ENCODE measurements at regions not wholly inside any gene's neighbourhood (a gene's known extent, or its start where the extent isn't known, plus 50 kb on each side); places are given as distances from the start of the nearest gene placed in this dataset.

DNA sequence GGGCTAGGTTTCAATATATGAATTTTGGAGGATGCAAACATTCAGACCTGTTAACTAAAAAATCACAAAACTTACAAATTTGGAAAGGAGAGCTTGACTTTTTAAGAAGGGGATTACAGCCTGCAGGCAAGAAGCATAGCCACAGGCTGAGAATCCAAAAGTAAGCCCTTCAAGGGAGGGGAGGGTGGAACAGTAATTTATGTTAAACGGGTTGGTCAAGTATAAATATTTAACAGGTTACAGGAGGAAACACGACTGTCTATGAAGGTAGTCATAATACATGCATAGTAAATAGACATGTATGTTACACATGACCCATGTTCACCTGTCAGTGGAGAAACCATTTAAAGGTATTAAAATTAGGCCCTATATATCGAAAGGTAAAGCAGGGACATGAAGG, 261.1 kb upstream of the RGS18 start:
- TF ChIP-seq, protein P1, sequence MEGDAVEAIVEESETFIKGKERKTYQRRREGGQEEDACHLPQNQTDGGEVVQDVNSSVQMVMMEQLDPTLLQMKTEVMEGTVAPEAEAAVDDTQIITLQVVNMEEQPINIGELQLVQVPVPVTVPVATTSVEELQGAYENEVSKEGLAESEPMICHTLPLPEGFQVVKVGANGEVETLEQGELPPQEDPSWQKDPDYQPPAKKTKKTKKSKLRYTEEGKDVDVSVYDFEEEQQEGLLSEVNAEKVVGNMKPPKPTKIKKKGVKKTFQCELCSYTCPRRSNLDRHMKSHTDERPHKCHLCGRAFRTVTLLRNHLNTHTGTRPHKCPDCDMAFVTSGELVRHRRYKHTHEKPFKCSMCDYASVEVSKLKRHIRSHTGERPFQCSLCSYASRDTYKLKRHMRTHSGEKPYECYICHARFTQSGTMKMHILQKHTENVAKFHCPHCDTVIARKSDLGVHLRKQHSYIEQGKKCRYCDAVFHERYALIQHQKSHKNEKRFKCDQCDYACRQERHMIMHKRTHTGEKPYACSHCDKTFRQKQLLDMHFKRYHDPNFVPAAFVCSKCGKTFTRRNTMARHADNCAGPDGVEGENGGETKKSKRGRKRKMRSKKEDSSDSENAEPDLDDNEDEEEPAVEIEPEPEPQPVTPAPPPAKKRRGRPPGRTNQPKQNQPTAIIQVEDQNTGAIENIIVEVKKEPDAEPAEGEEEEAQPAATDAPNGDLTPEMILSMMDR (IDR thresholded peaks at IDR 0.05): no peak
- 92 to 94% (median 93%) methylated on average over 3 of the region's 3 CpGs for WGBS, 3 donors
- DNase-seq (no peak), ATAC-seq (no peak)
- Histone ChIP-seq H3K4me3 (no peak overlapping the region), H3K4me1 (no peaks in the 10 kb centered on the region), H3K27me3 (ENCODE audit: insufficient read depth in 3 of 3, low read length in 2 of 3) (no peaks in the 10 kb centered on the region), H3K36me3 (ENCODE audit: insufficient read depth in 1 of 2, low read depth in 1 of 2) (no peaks in the 10 kb centered on the region), H3K27ac (no peak overlapping the region), H3K9me3 (no peaks in the 10 kb centered on the region)
- intact Hi-C loops (cut with DNase I): no loop called here

DNA sequence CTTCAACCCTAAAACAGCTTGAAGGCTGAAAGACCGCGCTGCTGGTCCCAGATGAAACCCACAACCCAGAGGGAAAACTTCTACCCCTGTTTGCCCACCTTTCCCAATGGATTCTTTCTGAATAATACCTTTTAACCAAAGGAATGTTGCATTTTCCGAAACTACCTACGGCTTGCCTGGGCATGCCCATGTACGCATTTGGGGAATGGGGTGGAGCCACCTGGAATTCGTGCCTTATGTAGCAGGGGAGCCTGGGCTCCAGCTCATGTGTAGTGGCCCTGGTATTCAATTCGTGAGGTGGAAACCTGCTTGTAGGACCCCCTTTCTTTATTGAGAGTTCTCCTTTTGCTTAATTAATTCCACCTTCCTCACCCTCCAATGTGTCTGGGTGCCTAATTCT, 256.6 kb upstream of the RGS18 start:
- no peaks in the 10 kb centered on the region for H3K27me3 ChIP-seq (ENCODE audit: insufficient read depth in 3 of 3, low read length in 2 of 3)
- 95 to 97% (median 96%) methylated on average over 7 of the region's 7 CpGs for WGBS, 3 donors
- intact Hi-C loops (cut with DNase I): no loop called here
- TF ChIP-seq, protein P1 (IDR thresholded peaks at IDR 0.05): no peak
- H3K4me3 ChIP-seq: no peak overlapping the region
- ATAC-seq: no peak
- no peak for DNase-seq
- no peak overlapping the region for H3K27ac ChIP-seq
- no peaks in the 10 kb centered on the region for H3K4me1 ChIP-seq
- H3K36me3 ChIP-seq (ENCODE audit: insufficient read depth in 1 of 2, low read depth in 1 of 2): no peaks in the 10 kb centered on the region
- no peaks in the 10 kb centered on the region for H3K9me3 ChIP-seq

DNA sequence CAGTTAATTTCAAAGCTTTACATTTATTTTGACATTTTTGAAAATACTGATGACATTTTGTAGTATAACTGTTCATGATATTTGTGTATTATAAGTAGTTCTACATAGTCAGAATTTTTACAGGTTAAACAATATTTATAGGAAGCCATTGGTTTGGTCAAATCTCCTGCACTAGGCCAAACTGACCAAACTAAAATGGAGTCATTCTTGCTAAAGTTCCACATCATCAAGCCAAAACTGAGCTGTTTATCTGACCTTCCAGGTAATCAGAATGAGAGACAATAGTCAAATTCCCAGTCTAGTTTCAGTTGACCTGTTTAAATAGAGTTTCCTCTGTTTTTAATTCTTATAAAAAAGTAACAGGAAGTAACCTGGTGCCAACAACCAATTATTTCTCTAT, 253.3 kb upstream of the RGS18 start:
- Histone ChIP-seq H3K27me3 (ENCODE audit: insufficient read depth in 3 of 3, low read length in 2 of 3) (no peaks in the 10 kb centered on the region), H3K4me3 (no peak overlapping the region), H3K4me1 (no peaks in the 10 kb centered on the region), H3K36me3 (ENCODE audit: insufficient read depth in 1 of 2, low read depth in 1 of 2) (no peaks in the 10 kb centered on the region), H3K9me3 (no peaks in the 10 kb centered on the region), H3K27ac (no peak overlapping the region)
- intact Hi-C loops (cut with DNase I): no loop called here
- ATAC-seq: no peak
- DNase-seq: no peak
- TF ChIP-seq, protein P1 (IDR thresholded peaks at IDR 0.05): no peak

DNA sequence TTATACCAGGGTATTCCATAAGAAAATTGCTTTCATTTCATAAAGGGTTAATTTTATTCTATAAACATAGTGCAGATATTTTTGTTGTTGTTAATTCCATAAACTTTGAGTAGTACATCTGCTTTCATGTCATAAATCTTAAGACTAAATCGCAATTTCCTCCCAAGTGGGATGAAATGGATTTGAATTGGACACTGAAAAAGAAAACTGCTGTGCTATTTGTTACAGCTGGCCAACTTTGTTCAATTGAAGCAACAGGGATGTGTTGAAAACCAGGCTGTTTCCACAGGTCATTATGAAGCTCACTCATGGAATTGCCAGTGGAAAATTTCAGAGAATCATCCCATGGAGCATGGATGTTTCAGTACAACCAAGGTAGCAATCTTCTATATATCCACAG, 252.5 kb upstream of the RGS18 start:
- no peak for DNase-seq
- no peaks in the 10 kb centered on the region for H3K27me3 ChIP-seq (ENCODE audit: insufficient read depth in 3 of 3, low read length in 2 of 3)
- H3K4me3 ChIP-seq: no peak overlapping the region
- H3K9me3 ChIP-seq: no peaks in the 10 kb centered on the region
- WGBS, 3 donors: 4 to 29% (median 19%) methylated on average over 1 of the region's 1 CpG
- no peak overlapping the region for H3K27ac ChIP-seq
- TF ChIP-seq, protein P1 (IDR thresholded peaks at IDR 0.05): no peak
- no peak for ATAC-seq
- H3K4me1 ChIP-seq: no peaks in the 10 kb centered on the region
- intact Hi-C loops (cut with DNase I): no loop called here
- H3K36me3 ChIP-seq (ENCODE audit: insufficient read depth in 1 of 2, low read depth in 1 of 2): no peaks in the 10 kb centered on the region

DNA sequence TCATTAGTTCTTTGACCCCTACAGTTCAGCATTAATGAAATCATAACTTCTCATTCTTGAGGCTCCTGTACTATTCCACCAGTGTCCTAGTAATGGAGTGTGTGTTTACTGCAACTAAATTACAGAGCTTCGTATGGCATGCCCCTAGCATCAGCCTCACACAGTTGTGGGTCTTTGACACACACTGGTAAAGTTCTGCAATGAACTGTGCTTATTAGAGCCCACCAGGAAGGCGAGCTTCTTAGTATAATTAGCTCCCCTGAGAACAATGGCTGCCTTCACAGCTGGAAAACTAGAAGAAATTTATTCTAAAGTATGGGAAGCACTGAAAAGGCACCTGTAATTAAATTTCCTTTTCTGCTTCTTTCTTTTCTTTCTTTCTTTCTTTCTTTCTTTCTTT, 251.1 kb upstream of the RGS18 start:
- H3K36me3 ChIP-seq (ENCODE audit: insufficient read depth in 1 of 2, low read depth in 1 of 2): no peaks in the 10 kb centered on the region
- intact Hi-C loops (cut with DNase I): no loop called here

More for the DNA sequence above, 251.1 kb upstream of the RGS18 start:
- Histone ChIP-seq H3K4me3 (no peak overlapping the region), H3K9me3 (no peaks in the 10 kb centered on the region), H3K27ac (no peak overlapping the region), H3K27me3 (ENCODE audit: insufficient read depth in 3 of 3, low read length in 2 of 3) (no peaks in the 10 kb centered on the region), H3K4me1 (no peaks in the 10 kb centered on the region)
- no peak for ATAC-seq
- no peak for DNase-seq
- TF ChIP-seq, protein P1 (IDR thresholded peaks at IDR 0.05): no peak
- WGBS, 3 donors: 63 to 75% (median 72%) methylated on average over 2 of the region's 2 CpGs

Measured in psoas muscle (tissue), 7 donors.